Testis (tissue), 2 donors: ENCODE measurements at regions not wholly inside any gene's neighbourhood (a gene's known extent, or its start where the extent isn't known, plus 50 kb on each side); places are given as distances from the start of the nearest gene placed in this dataset.

Experiments used
- POLR2A ChIP-seq: fragments of 450-650 bp; IDR thresholded peaks from one replicate; pipeline ENCODE4 v1.6.1; 2017; ENCODE audit warnings: antibody characterized with exemption, mild to moderate bottlenecking, moderate library complexity
- TF ChIP-seq, protein P1 (sequence below), 3 experiments: fragments of 450-650 bp in 2 of 3; fragments of 200-600 bp in 1 of 3; sonication (generic) in 1 of 3; IDR thresholded peaks; one replicate each; pipeline ENCODE4 v1.5.1; 2016 to 2019; ENCODE audit warnings: antibody characterized with exemption in 3 of 3, mild to moderate bottlenecking in 2 of 3, moderate library complexity in 1 of 3

DNA sequence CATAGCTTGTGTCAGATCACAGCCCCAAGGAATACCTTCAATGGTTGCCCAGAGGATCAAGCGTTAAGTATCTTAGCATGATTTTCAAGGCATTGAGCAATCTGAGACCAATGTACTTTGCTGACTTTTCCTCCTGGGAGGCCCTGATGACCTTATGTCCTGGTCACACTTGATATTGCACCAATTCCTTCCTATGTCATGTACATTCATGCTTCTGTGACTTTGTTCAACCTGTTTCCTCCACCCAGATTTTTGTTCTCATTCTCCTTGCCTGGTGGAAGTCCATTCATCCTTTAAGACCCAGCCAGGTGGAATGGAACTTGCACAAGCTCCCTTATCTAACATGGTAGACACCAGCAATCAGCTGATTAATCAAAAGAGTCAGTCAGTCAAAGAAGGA is 160.8 kb downstream of the PFKFB3 start:
- TF ChIP-seq POLR2A: no peak
- TF ChIP-seq, protein P1, sequence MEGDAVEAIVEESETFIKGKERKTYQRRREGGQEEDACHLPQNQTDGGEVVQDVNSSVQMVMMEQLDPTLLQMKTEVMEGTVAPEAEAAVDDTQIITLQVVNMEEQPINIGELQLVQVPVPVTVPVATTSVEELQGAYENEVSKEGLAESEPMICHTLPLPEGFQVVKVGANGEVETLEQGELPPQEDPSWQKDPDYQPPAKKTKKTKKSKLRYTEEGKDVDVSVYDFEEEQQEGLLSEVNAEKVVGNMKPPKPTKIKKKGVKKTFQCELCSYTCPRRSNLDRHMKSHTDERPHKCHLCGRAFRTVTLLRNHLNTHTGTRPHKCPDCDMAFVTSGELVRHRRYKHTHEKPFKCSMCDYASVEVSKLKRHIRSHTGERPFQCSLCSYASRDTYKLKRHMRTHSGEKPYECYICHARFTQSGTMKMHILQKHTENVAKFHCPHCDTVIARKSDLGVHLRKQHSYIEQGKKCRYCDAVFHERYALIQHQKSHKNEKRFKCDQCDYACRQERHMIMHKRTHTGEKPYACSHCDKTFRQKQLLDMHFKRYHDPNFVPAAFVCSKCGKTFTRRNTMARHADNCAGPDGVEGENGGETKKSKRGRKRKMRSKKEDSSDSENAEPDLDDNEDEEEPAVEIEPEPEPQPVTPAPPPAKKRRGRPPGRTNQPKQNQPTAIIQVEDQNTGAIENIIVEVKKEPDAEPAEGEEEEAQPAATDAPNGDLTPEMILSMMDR (IDR thresholded peaks at IDR 0.05): no peak
